ENCODE measurements at regions not wholly inside any gene's neighbourhood (a gene's known extent, or its start where the extent isn't known, plus 50 kb on each side); places are given as distances from the start of the nearest gene placed in this dataset.

DNA sequence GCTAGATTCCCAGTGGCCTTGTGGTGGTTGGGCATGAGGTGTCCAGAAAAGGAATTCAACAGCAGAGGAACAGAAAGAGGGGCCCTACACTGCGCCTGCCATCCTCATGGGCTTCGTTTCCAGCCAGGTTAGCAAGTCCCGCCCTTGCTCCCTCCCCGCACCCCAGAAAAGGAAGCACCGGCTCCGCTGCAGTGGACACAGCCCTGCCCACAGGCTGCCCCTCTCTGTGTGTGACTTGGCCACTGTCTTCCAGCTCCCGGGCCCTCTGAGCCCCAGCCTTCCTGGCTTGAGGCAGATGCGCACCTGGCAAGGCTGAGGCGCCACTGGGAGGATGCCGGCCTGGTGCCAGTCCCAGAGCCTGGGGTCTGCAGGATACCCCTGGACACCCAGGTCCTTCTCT is 305.0 kb upstream of the IRX4 start:
- DNase-seq (ENCODE audit: low spot score): no peak

DNA sequence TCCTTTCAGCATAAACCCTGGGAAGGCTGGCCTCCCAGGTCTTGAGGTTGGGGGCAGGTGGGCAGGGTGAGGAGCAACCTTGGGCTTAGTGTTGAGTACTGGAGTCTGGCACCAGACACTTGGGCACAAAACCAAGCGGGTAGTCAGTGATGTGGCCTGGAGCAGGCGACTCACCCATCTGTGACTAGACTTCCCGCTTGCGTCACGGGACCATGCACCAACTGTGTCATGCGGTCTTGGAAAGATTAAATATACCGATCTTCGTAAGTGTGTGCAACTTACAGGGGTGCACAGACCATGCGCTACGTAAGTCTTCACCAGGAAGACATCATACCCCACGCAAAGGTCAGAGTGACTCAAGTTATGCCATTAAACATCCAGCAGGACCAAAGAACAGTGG is 304.4 kb upstream of the IRX4 start:
- no peak for DNase-seq (ENCODE audit: low spot score)

DNA sequence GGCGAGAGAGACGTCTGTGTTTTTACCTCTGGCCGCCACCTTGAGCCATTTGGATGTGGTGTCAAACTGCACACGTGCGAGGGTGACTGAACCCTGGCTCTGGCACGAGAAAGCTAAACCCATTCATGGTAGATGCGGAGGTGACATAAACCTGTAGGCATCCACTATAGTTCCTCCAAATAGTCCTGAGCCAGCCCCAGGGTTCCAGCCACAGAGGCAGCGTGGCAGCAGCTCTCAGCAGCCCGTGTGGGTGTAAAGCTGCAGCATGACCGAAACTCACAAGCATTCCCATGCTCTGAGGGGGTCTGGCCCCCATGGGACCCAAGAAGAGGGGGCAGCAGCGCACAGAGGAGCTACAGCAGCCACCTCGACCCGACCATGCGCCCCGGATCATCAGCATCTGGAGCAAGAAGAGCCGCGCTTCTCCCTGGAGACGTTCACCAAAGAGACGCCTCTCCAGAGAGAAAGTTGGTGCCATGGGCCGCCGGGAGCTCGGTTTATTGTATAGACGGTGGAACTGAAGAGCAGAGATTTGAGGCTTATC is 303.8 kb upstream of the IRX4 start:
- DNase-seq (ENCODE audit: low spot score): no peak

DNA sequence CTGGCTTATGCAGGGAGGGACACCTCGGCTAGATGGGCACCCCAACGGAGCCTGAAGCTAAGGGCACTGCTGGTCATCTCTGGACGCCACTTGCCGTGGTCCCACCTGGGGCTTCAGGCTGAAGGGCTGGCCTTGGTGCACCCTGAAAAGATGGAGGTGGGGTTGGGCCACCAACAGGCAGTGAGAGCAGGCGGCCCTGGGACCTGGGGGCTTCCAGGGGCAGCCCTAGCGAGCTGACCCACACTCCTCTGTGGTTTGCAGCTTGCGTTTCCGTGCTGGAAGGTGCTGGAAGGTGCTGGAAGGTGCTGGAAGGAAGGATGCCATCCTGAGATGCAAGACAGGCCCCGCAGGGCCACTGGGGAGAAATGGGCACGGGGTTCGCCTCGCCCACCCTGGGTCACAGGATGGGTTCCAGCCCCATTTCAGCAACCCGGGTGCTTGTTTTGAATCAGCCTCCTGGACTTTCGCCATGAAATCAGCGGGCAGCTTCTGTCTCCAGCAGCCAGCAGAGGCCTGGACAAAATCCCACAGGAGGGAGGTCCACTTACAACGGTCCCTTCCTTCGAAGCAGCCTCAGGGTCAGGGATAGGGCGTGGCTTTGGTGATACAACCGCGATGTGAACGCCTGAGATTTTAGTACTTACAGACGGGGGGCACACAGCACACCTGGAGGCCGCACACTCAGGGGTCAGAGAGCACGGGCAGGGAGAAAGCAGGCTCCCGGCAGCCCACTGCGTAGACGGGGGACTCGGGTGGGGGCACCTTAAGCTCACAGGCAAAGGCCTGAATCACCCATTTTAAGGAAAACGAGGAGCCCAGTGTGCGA is 303.1 kb upstream of the IRX4 start:
- DNase-seq (ENCODE audit: low spot score): no peak

DNA sequence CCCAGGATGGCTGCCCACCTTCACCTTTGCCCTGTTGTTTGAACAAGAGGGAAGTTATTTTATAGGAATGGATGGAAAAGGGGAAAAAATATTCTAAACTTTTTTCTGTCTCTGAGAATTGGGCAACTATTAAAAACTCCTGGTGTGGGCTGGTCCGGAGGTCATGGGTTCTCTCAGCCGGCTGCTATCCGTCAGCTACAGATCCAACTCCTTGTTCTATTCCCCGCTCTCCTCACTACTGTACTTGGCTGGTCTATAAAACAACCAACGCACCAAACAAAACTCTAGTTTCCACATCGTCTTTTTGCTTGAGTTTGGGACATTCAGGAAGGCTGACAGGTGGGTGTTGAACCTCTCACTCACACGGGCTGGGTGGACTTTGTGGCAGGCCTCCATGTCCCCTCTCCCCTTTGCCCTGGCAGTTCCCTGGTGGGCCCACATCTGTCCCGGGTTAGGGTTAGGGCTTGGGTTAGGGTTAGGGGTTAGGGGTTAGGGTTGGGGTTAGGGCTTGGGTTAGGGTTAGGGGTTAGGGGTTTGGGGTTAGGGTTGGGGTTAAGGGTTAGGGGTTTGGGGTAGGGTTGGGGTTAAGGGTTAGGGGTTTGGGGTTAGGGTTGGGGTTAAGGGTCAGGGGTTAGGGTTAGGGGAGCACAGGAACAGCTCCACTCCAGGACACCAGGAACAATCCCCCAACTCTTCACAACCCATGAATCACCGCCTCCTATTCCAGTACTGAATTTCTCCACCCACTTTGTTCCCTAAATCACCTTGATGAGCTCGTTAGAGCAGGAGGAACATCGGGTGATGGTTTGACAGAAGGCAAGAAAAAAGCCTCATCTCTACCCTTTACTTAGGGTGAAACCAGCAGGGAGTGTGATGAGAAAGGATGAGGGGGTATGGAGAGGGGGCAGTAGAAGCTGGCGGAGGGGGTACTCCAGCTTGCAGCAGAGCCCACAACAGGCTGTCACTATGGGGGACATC is 302.1 kb upstream of the IRX4 start:
- DNase-seq (ENCODE audit: low spot score): no peak

DNA sequence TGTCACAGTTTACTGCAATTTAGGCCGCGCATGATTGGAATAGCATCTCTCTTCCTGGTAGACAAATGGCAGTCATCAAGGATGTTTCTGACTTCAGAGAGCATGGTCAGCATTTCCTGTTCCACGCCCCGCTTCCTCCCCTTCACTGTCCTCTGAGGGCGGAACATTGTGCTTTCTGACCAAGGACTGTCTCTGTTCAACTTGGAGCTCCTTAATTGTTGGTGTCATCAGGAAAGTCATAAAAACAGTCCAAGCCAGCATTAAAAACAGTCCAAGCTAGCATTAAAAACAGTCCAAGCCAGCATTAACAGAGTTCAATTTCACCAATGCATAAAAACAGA is 301.3 kb upstream of the IRX4 start:
- no peak for DNase-seq (ENCODE audit: low spot score)

DNA sequence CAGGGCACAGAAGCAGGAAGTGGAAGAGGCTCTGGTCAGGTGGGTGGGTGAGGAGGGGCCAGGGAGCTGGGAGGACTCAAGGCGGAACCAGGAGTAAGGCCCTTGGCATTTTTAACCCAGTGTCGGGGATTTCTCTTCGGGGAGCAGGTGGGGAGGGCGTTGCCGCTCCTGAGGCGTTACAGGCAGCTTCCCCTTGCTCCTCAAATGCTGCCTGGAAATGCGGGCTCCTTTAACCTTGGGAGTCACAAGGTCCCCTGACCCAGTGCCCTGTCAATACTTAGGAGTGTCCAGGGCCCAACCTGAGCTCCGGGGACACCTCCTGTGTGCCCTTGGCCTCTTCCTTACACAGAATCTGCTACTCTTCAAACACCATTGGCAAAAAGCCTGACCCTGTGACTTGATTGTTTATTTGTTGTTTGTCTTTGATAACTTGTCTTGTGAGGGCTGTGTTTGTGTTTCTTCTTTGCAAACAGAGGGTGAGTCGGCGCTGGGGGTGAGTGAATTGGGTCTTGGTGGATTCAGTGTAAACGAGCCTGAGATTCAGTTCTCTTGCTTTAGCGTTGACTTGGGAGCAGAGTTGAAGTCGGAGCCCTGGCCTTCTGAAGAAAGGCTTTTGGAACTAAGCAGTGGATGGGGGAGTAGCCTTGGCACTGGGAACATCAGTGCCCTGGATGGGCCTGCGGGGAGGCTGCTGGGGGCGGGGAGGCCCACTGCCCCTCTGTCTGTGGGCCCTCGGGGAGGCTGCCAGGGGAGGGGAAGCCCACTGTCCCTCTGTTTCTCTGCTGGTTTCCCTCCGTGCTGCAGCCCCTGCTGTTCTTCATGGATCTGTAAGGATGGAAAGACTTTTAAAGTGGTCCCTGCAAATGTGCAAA is 300.7 kb upstream of the IRX4 start:
- DNase-seq (ENCODE audit: low spot score): no peak

DNA sequence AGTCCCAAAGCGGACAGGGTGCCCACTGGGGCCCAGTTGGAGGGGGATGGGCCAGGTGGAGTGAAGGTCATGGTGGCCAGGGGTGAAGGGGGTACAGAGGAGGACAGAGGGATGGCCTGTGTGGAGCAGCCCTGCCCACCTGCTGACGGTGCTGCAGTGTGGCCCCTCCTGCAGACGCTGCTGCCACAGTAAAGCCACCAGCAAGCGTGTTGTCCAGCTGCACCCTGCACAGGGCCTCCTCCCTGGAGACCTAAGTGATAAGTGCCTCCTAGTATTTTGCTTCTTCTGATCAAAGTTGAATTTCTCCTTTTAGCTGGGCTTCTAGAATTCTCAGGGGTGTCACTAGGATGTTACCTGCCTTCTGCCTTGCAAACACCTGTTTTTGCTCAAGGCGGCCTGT is 299.3 kb upstream of the IRX4 start:
- no peak for DNase-seq (ENCODE audit: low spot score)

DNA sequence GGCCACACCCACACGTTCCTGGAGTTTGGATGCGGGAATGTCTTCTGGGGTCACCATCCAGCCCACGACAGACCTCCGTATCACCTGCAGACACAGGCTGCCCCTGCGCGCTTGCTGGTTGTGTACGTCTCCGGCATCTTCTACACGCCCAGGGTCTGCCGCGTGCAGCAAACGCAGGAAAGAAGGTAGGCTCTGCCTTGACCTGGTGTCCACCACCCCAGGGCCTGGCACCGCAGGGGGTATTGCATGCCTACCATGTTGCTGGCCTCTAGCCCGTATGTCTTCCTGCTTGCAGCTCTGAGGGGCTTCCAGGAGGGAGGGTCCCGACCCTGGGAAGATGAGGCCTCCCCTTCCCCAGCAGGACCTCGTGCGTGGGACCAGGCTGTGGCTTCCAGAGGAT is 298.8 kb upstream of the IRX4 start:
- DNase-seq (ENCODE audit: low spot score): no peak

DNA sequence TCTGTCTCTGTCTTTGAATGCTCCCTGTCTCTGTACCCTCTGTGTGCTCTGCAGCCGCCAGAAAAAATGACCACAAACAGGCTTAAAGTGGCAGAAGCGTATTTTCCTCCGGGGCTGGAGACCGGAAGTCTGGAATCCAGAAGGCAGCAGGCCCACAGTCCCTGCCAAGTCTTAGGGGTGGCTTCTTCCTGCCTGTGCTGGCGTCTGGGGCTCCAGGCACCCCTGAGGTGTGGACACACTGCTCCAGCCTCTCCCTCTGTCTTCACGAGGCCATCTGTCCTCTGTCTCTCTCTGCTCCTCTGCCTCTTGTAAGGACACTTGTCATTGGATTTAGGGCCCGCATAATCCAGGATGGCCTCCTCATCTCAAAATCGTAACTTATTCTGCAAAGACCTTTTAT is 298.4 kb upstream of the IRX4 start:
- no peak for DNase-seq (ENCODE audit: low spot score)

DNA sequence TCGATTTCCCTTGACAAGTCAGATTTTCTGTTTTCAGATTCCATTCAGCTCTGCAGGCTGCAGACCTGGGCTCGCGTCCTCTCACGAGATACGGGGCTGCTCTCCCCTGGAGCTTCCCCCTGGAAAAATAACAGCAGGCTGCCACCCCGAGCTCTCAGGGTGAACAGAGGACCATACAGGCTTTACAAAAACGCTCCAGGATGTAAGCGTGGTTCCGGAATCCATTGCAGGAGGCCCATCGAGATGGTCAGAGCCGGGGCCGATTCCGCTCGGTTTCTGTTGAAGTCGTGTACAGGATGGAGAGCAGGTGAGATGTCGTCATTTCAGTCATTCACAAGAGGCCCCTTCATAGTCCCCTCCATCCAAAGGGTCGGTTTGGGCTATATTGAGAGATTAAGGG is 297.7 kb upstream of the IRX4 start:
- DNase-seq (ENCODE audit: low spot score): no peak

DNA sequence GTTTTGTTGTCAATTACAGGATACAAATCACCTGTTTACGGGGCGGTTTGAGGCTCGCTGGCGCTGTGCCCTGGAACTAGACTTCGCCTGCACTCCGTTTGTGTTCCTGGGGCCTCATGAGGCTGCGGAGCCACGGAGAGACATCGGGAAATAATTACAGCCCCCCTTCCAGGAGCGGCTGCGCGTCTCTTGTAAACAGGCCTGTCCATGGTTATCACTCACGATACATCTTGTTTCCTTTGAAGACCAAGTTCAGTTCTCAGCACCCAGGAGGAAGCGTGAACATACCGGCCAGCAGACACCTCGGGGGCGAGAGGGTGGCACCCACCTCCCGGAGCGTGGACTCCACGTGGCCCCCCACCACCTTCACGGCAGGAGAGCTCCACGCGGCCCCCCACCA is 297.1 kb upstream of the IRX4 start:
- DNase-seq (ENCODE audit: low spot score): no peak

DNA sequence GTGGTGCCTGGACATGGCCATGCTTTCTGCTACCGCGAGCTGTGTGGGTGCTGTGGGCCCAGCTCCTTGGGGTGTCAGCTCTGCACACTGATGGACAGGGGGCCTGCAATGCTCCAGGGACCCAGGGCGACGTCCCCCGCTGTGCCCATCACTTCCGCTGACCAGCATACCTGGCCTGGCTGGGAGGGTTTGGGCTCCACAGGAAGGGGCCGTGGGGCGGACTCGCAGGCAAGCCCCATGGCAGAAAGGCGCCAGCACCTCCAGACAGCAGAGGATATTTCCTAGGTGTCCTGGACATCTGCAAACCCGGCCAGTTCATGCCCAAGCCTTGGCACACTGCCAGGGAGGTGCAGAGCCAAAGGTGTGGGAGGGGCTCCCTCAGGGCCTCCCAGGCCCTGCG is 295.8 kb upstream of the IRX4 start:
- no peak for DNase-seq (ENCODE audit: low spot score)

DNA sequence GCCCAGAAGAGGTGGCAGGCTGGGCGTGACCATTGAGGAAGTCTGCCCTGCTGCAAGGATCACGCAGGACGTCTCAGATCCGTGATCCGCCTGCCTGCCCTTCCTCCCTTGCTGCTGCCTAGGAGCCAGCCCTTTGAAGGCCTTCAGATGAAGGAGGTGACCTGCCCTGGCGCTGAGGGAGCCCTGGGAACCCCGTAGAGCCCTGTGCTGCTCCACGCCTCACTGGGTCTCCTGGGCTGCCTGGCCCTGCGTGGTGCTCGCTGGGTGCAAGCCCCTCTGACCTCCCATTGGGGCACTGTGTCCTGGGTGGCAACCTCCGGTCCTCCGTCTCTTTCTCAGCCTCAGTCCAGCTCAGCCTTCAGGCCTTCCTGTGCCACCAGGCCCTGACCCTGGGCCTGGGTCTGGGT is 295.3 kb upstream of the IRX4 start:
- no peak for DNase-seq (ENCODE audit: low spot score)

DNA sequence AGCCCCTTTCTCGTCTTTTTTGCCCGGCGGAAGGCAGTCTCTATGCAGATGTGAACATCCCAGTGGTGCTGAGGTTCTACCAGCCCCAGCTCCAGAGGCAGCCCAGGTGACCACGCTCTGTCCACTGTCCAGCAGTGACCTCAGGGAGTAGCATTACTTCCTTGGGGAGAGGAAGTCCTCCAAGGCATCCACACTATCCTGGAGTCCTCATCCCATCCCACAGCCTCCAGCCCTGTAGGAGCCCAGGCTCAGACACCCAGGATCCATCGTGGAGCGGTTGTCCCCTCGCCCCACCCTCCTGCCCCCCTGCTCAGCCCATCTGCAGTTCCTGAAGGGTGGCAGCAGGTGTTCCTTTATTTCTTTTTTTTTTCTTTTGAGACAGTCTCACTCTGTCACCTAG is 294.5 kb upstream of the IRX4 start:
- no peak for DNase-seq (ENCODE audit: low spot score)

DNA sequence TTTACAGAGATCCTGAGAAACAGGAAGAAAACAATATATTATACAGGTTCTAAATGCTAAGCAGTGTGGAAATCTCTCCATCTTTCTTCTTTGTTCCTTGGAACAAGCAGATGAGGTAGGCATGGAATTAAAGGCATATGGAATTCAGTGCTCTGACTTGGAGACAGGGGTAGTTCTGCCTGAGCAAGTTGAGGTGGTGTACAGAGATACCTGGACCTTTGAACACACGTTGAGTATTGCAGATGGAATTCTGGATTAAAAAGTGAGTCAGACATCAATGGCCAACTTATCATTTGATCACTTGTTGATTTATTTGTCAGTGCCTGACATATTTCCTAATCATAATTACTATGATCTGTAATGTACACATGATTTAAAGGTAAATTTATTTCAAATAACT is 293.9 kb upstream of the IRX4 start:
- no peak for DNase-seq (ENCODE audit: low spot score)

DNA sequence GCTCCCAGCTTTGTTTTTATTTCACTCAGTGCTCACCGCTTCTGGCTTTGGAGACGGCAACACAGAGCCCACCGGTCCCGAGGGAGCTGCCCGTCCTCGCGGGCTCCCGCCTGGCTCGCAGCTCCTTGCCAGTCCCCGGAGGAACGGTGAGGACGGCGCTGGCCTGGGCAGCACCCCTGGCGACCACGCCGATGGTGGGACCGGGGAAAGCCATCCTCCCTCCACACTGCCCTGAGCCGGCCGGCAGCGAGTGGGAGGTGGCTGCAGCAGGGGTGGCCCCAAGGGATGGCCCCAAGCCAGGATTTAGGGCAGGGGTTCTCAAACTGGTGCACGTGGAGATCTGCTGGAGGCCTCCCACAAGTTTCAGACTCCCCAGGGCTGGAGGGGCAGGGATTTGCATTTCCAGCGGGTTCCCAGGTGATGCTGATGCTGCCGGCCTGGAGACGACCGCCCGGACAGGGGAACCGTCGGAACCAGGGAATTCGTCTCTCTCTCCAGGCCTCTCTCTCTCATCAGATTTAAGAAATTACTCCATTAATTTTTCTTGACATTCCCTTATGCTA is 293.2 kb upstream of the IRX4 start:
- DNase-seq (ENCODE audit: low spot score): no peak

DNA sequence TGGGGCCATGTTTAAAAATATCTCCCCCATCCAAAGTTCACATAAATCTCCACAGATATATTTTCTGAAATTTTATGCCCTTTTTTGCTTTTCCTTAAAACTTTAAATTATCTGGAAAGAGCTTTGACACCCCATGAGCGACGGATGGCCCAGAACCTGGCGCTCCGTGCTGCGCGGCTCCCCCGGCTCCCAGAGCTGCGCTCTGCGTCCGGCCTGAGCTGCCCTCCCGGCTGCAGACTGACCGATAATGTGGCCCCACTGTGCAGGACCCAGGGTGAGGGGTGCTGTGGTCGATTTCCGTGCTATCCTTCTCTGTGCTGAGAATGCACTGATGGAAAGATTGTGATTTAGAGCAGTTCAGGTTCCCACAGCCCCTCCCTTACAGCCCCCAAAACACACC is 292.3 kb upstream of the IRX4 start:
- DNase-seq (ENCODE audit: low spot score): no peak

DNA sequence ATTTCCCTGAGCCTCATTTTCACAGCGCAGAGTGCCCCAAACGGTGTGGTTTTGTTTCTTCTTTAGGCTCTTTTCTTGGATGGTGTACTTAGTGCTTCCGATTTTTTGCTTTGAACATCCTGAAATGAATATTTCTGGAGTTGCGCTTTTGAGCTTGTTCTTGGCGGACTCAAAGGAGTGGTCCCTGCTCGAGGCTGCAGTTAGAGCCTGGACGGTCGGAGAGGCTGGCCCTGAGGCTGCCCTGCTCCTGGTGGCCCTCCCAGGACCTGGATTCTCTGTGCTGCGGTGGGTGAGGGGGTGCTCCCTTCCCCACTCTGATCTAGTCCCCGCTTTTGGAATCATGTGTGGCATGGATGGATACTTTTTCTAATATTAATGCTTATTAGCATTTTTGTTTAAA is 291.8 kb upstream of the IRX4 start:
- no peak for DNase-seq (ENCODE audit: low spot score)

DNA sequence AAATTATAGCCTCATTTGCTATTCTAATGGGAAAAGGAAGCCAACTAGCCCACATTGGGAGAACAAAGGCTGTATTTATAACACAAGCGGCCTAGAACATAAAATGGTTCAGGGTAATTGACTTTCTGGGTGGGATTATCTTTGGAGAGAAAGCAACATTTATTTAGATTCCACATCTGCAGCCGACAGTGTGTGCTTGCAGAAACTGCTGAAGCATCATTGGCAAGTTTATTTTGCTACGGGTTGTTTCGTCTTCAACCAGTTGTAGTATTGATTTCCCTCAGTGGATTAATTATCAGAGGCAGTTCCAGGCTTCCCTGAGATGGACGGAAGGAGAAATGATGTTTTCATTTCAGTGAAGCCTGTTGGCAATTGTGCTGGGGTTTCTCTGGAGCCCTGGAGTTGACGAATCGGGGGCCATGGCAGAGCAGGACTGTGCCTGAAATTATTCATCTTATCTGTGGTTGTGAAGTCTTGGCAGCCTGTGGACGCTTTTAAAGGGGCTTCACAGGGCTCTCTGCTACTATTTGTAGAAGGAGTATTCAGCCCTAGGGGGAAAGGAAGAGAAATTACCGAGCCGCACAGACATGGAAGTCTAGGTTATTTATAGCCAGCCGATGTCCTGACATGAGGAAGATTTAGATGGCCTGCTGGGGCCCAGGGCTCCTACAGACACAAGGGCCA is 290.6 kb upstream of the IRX4 start:
- no peak for DNase-seq (ENCODE audit: low spot score)

DNA sequence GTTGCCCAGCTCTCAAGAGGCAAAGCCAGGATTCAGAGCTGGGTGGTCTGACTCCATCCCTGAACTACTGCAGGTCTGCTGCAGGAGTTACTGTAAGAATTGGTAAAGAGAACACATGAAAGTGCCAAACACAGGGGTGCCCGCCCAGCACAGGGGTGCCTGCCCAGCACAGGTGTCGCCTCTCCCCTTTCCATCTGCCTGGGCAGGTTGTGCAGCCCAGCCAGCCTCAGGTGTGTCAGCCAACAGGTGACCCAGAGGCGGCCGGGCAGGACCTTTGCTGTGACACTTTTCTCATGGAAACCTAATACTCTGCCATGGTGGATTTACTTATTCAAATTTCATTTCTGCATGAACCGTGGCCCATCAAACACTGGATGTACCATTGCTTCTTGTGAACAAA is 289.7 kb upstream of the IRX4 start:
- DNase-seq (ENCODE audit: low spot score): no peak
